SK-N-MC (cell line): ENCODE measurements at regions not wholly inside any gene's neighbourhood (a gene's known extent, or its start where the extent isn't known, plus 50 kb on each side); places are given as distances from the start of the nearest gene placed in this dataset.

ENCODE experiments used
- DNase-seq: peaks from one replicate; pipeline ENCODE4 v3.0.0-alpha.2; 2011; ENCODE audit warnings: low read depth, low spot score
- H3K27ac ChIP-seq: fragments of 200-600 bp; sonication (generic); 2 replicates; pipeline ENCODE4 v1.5.1; 2016; ENCODE audit warnings: mixed run types
- H3K36me3 ChIP-seq: fragments of 200-600 bp; sonication (generic); 2 replicates; pipeline ENCODE4 v1.6.1; 2017; ENCODE audit warnings: antibody characterized with exemption, low read length, mixed read lengths; ENCODE audit not compliant: insufficient read depth
- H3K4me3 ChIP-seq: fragments of 200-600 bp; sonication (generic); 2 replicates; pipeline ENCODE4 v1.5.1; 2016
- H3K9ac ChIP-seq: fragments of 200-600 bp; sonication (generic); 2 replicates; pipeline ENCODE4 v1.8.0; 2017; ENCODE audit warnings: mixed run types, mixed read lengths; ENCODE audit not compliant: insufficient read length
- H3K9me3 ChIP-seq: fragments of 200-600 bp; sonication (generic); 2 replicates; pipeline ENCODE4 v1.6.1; 2017; ENCODE audit warnings: low read depth, mild to moderate bottlenecking, antibody characterized with exemption, low read length, moderate library complexity, mixed read lengths
- EZH2 ChIP-seq: fragments of 200-600 bp; sonication (generic); IDR thresholded peaks from one replicate; pipeline ENCODE4 v1.6.1; 2017; ENCODE audit warnings: antibody characterized with exemption
- FOXP2 ChIP-seq: optimal IDR thresholded peaks from 2 replicates; pipeline ENCODE3; 2011; ENCODE audit warnings: mild to moderate bottlenecking, moderate library complexity; ENCODE audit not compliant: insufficient read depth; ENCODE audit errors: extremely low read length, control extremely low read depth
- POLR2AphosphoS5 ChIP-seq: IDR thresholded peaks from 2 replicates; pipeline ENCODE4 v1.6.1; 2012; ENCODE audit warnings: mild to moderate bottlenecking, low read depth, low read length, borderline replicate concordance

GRCh38 chr17:77602062-77602746 is 356.3 kb upstream of the TNRC6C start:
- no peak for DNase-seq
- Histone ChIP-seq H3K36me3 (no peaks in the 10 kb centered on the region), H3K27ac (no peak overlapping the region), H3K4me3 (no peak overlapping the region), H3K9me3 (no peaks in the 10 kb centered on the region), H3K9ac (no peak overlapping the region)
- TF ChIP-seq FOXP2 (no peak), EZH2 (no peak), POLR2AphosphoS5 (no peak)

- no peak overlapping the region for H3K9ac ChIP-seq
- no peak overlapping the region for H3K27ac ChIP-seq
- H3K36me3 ChIP-seq, result no peaks in the 10 kb centered on the region
- H3K9me3 ChIP-seq, result no peaks in the 10 kb centered on the region
- no peak for TF ChIP-seq EZH2
- no peak for TF ChIP-seq FOXP2
- TF ChIP-seq POLR2AphosphoS5, result no peak
- no peak overlapping the region for H3K4me3 ChIP-seq
- no peak for DNase-seq
Observed at GRCh38 chr17:77602883-77603640, 355.4 kb upstream of the TNRC6C start.

DNA sequence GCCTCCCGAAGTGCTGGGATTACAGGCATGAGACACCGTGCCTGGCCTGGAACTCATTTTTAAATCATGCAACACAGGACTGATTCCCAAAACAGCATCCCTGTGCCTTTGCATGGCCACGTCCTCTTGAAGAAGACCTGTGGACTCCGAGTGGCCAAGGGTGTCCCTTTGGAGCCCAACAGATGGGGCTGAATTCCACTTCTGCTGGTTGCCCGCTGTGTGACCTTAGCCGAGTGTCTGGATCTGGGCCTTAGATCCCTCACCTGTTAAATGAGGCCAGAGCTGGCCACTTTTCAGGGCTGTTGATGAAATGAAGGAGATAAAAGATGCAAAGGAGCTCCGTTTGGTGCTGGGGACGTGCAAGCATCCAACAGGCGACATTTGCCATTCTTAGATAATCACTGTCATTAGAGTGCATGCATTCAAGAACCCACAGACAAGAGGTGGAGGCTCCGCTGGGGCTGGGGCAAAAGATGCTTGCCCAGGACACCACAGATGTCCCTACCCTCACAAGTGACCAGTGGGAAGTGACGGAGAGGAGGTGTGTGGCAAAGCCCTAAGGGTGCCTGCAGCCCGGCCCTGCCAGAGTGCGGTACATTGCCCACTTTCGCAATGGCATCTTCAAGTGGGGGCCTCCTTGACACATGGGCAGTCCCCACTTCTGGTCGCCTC is 354.1 kb upstream of the TNRC6C start:
- Histone ChIP-seq H3K9ac (no peak overlapping the region), H3K9me3 (no peaks in the 10 kb centered on the region), H3K36me3 (no peaks in the 10 kb centered on the region), H3K27ac (no peak overlapping the region), H3K4me3 (no peak overlapping the region)
- TF ChIP-seq FOXP2, result no peak
- DNase-seq, result no peak

GRCh38 chr17:77604973-77605313 is 353.6 kb upstream of the TNRC6C start:
- no peak for TF ChIP-seq POLR2AphosphoS5
- no peak for TF ChIP-seq FOXP2
- DNase-seq, result no peak
- Histone ChIP-seq H3K36me3 (no peaks in the 10 kb centered on the region), H3K27ac (no peak overlapping the region), H3K9ac (no peak overlapping the region), H3K9me3 (no peaks in the 10 kb centered on the region), H3K4me3 (no peak overlapping the region)

GRCh38 chr17:77606146-77606864 is 352.2 kb upstream of the TNRC6C start:
- no peak for DNase-seq
- no peaks in the 10 kb centered on the region for H3K9me3 ChIP-seq
- H3K36me3 ChIP-seq, result no peaks in the 10 kb centered on the region
- no peak for TF ChIP-seq EZH2
- TF ChIP-seq FOXP2, result no peak
- no peak for TF ChIP-seq POLR2AphosphoS5
- no peak overlapping the region for H3K9ac ChIP-seq
- no peak overlapping the region for H3K27ac ChIP-seq
- H3K4me3 ChIP-seq, result no peak overlapping the region

GRCh38 chr17:77606865-77607210 is 351.7 kb upstream of the TNRC6C start:
- H3K27ac ChIP-seq, result no peak overlapping the region
- no peak overlapping the region for H3K9ac ChIP-seq
- H3K9me3 ChIP-seq, result no peaks in the 10 kb centered on the region
- TF ChIP-seq EZH2 (no peak), POLR2AphosphoS5 (no peak), FOXP2 (no peak)
- DNase-seq, result no peak
- no peak overlapping the region for H3K4me3 ChIP-seq
- H3K36me3 ChIP-seq, result no peaks in the 10 kb centered on the region

DNA sequence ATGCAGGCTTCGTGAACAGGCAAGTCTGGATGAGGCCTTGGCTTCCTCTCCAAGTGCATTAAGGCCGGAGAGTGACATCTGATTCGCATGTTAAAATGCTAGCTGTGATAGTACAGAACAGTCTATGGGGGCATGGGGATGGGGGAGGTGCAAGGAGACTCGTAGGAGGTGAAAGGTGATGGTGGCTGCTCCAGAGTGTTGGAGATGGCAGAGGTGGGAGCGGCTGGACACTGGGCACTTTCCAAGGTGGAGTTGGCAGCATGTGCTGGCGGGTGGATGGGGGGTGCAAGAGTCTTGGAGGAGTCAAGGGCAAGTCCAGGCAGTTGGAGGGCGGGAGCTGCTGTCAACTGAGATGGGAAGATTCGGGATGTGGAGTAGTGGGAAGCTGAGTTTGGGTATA is 350.9 kb upstream of the TNRC6C start:
- TF ChIP-seq EZH2 (no peak), FOXP2 (no peak), POLR2AphosphoS5 (no peak)
- H3K9ac ChIP-seq, result no peak overlapping the region
- no peak overlapping the region for H3K27ac ChIP-seq
- H3K36me3 ChIP-seq, result no peaks in the 10 kb centered on the region
- H3K4me3 ChIP-seq, result no peak overlapping the region
- DNase-seq, result no peak
- H3K9me3 ChIP-seq, result no peaks in the 10 kb centered on the region

DNA sequence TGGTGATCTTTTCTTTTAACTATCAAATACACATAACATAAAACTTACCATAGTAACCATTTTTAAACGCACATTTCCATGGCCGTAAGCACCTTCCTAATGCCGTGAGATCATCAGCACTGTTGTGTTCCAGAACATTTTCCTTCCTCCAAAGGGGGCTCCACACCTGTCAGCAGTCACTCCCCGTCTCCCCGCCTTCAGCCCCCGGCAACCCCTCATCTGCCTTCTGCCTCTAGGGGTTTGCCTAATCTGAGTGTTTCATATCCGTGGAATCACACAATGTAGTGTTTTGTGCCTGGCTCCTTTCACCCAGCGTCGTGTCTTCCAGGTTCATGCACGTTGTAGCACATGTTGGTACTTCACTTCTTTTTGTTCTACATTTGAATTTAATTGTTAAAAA is 350.1 kb upstream of the TNRC6C start:
- no peak overlapping the region for H3K9ac ChIP-seq
- no peak for TF ChIP-seq POLR2AphosphoS5
- no peak for TF ChIP-seq FOXP2
- no peak for TF ChIP-seq EZH2
- no peak overlapping the region for H3K27ac ChIP-seq
- no peaks in the 10 kb centered on the region for H3K36me3 ChIP-seq
- no peak overlapping the region for H3K4me3 ChIP-seq
- no peaks in the 10 kb centered on the region for H3K9me3 ChIP-seq
- DNase-seq, result no peak
